Tibial nerve (tissue), 3 donors: ENCODE measurements at regions not wholly inside any gene's neighbourhood (a gene's known extent, or its start where the extent isn't known, plus 50 kb on each side); places are given as distances from the start of the nearest gene placed in this dataset.
A peak's percentile ranks its signal among the peaks of the same experiment; 100 is the strongest.

Experiments used
- POLR2A ChIP-seq, 2 donors: fragments of 450-650 bp; IDR thresholded peaks; one replicate each; pipeline ENCODE4 v1.6.1; 2017; ENCODE audit warnings: antibody characterized with exemption in 2 of 2, mild to moderate bottlenecking in 2 of 2, moderate library complexity in 2 of 2
- TF ChIP-seq, protein P1 (sequence below), 5 experiments: fragments of 200-600 bp in 3 of 5; fragments of 450-650 bp in 2 of 5; sonication (generic) in 3 of 5; IDR thresholded peaks; one replicate each; pipeline ENCODE4 v1.5.1; 2016 to 2019; ENCODE audit warnings: antibody characterized with exemption in 5 of 5, mild to moderate bottlenecking in 3 of 5, moderate library complexity in 2 of 5

DNA sequence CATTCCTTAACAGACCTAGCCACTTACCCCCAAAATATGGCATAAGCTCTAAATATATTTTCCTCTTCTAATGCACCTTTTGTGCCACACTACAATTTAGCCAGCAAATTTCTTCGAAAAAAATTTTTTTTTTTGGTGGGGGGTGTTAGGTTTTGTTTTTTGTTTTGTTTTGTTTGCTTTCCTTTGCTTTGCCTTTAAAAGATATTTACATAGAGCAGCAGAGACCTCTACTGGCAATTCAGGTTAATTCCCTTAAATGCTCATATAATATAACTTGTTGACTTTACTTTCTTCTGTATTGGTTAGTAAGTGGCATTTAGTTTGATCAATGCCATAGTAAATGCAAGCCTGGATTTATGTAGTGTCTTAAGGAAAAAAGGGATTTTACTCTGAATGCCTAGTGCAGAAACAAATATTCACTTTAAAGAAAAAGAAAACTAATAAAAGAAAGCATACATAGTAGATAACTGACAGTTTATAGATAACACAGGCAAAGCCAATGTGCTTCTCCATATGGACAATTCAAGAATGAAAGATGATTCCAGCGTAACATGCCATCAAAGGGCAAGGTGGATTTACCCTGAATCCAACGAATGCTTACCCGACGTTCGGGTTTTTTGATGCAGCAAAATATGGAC is 1250.6 kb downstream of the GATA3 start:
- TF ChIP-seq, protein P1, sequence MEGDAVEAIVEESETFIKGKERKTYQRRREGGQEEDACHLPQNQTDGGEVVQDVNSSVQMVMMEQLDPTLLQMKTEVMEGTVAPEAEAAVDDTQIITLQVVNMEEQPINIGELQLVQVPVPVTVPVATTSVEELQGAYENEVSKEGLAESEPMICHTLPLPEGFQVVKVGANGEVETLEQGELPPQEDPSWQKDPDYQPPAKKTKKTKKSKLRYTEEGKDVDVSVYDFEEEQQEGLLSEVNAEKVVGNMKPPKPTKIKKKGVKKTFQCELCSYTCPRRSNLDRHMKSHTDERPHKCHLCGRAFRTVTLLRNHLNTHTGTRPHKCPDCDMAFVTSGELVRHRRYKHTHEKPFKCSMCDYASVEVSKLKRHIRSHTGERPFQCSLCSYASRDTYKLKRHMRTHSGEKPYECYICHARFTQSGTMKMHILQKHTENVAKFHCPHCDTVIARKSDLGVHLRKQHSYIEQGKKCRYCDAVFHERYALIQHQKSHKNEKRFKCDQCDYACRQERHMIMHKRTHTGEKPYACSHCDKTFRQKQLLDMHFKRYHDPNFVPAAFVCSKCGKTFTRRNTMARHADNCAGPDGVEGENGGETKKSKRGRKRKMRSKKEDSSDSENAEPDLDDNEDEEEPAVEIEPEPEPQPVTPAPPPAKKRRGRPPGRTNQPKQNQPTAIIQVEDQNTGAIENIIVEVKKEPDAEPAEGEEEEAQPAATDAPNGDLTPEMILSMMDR (IDR thresholded peaks at IDR 0.05): peak in 3 of 5 experiments; percentile 14 to 27 (median 18)
- no peak for TF ChIP-seq POLR2A (IDR thresholded peaks at IDR 0.05)
